ENCODE measurements at regions not wholly inside any gene's neighbourhood (a gene's known extent, or its start where the extent isn't known, plus 50 kb on each side); places are given as distances from the start of the nearest gene placed in this dataset.
A peak's percentile ranks its signal among the peaks of the same experiment; 100 is the strongest.

- no peak for DNase-seq (ENCODE audit: low spot score)
- no peak for TF ChIP-seq EZH2phosphoT487 (IDR thresholded peaks at IDR 0.05)
- TF ChIP-seq EZH2 (IDR thresholded peaks at IDR 0.05), result no peak
- no peak for TF ChIP-seq CTCF (IDR thresholded peaks at IDR 0.05)
- H3K27me3 Mint-ChIP-seq (ENCODE audit: insufficient read depth, low read depth), result peaks cover 2% of the 10 kb centered on the region
- H3K36me3 Mint-ChIP-seq, result no peaks in the 10 kb centered on the region
- no peak overlapping the region for H3K9ac ChIP-seq
- no peaks in the 10 kb centered on the region for H3K9me3 ChIP-seq (ENCODE audit: low read depth)
- peaks cover 4% of the 10 kb centered on the region for H3K9me3 Mint-ChIP-seq
- no peaks in the 10 kb centered on the region for H3K36me3 ChIP-seq
- H3K27ac ChIP-seq, result no peak overlapping the region
- H3F3A ChIP-seq (ENCODE audit: low read depth), result no peaks in the 10 kb centered on the region
- no peak overlapping the region for H2AFZ ChIP-seq (replicated peaks)
- no peak overlapping the region for H3K4me3 Mint-ChIP-seq
- no peaks in the 10 kb centered on the region for H4K20me1 ChIP-seq (ENCODE audit: low read depth)
- H3K4me3 ChIP-seq, result no peak overlapping the region
- H3K27ac Mint-ChIP-seq, result no peak overlapping the region
- peaks cover under 1% of the 10 kb centered on the region for H3K4me1 ChIP-seq
- H3K79me2 ChIP-seq (ENCODE audit: low read depth), result no peaks in the 10 kb centered on the region
- H3K4me2 ChIP-seq, result no peak overlapping the region
- peaks cover 3% of the 10 kb centered on the region for H3K4me1 Mint-ChIP-seq
- H3K27me3 ChIP-seq, result no peaks in the 10 kb centered on the region
Observed at GRCh38 chr2:5459041-5459440, 233.1 kb upstream of the SOX11 start.

GRCh38 chr2:5464657-5465056 lies 227.5 kb upstream of the SOX11 start:
- Histone ChIP-seq H3K36me3 (no peaks in the 10 kb centered on the region), H3K27me3 (no peaks in the 10 kb centered on the region), H4K20me1 (ENCODE audit: low read depth) (no peaks in the 10 kb centered on the region), H3K4me2 (no peak overlapping the region), H2AFZ (replicated peaks) (no peak overlapping the region), H3K9ac (no peak overlapping the region), H3F3A (ENCODE audit: low read depth) (no peaks in the 10 kb centered on the region), H3K9me3 (ENCODE audit: low read depth) (no peaks in the 10 kb centered on the region), H3K79me2 (ENCODE audit: low read depth) (no peaks in the 10 kb centered on the region), H3K4me3 (no peak overlapping the region), H3K4me1 (no peaks in the 10 kb centered on the region), H3K27ac (no peak overlapping the region)
- TF ChIP-seq CTCF (IDR thresholded peaks at IDR 0.05) (no peak), EZH2 (IDR thresholded peaks at IDR 0.05) (no peak), EZH2phosphoT487 (IDR thresholded peaks at IDR 0.05) (no peak)
- Mint-ChIP-seq H3K27me3 (ENCODE audit: insufficient read depth, low read depth) (peaks cover 3% of the 10 kb centered on the region), H3K4me3 (no peak overlapping the region), H3K4me1 (peaks cover 13% of the 10 kb centered on the region), H3K9me3 (no peaks in the 10 kb centered on the region), H3K27ac (no peak overlapping the region), H3K36me3 (no peaks in the 10 kb centered on the region)
- DNase-seq (ENCODE audit: low spot score), result no peak

DNA sequence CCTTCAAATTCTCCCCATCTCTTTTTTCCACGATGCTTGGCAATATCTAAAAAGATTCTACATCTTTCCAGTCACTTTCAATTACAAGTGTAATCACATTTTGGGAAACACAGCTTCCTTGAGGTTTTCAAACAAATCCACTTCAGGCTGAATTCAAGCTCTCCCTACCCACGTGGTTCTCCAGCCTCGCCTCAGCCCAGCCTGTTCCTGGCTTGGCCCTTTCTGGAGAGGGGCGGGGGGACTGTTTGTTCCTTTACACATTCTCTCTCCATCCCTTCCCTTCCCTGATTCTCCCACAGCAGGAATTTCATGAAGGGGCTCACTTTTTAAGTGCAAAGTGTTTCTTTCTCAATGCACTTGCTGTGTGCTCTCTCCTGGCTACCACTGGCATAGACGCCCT lies 226.3 kb upstream of the SOX11 start:
- Histone ChIP-seq H3K27me3 (no peaks in the 10 kb centered on the region), H3K36me3 (no peaks in the 10 kb centered on the region), H3K27ac (no peak overlapping the region), H3F3A (ENCODE audit: low read depth) (no peaks in the 10 kb centered on the region), H2AFZ (replicated peaks) (peak overlapping the region; percentile 50), H3K9me3 (ENCODE audit: low read depth) (no peaks in the 10 kb centered on the region), H3K79me2 (ENCODE audit: low read depth) (no peaks in the 10 kb centered on the region), H3K4me3 (no peak overlapping the region), H3K4me1 (no peaks in the 10 kb centered on the region), H4K20me1 (ENCODE audit: low read depth) (no peaks in the 10 kb centered on the region), H3K4me2 (no peak overlapping the region), H3K9ac (no peak overlapping the region)
- Mint-ChIP-seq H3K27ac (no peak overlapping the region), H3K36me3 (no peaks in the 10 kb centered on the region), H3K4me1 (peaks cover 13% of the 10 kb centered on the region), H3K9me3 (no peaks in the 10 kb centered on the region), H3K27me3 (ENCODE audit: insufficient read depth, low read depth) (peaks cover 3% of the 10 kb centered on the region), H3K4me3 (no peak overlapping the region)
- no peak for DNase-seq (ENCODE audit: low spot score)
- TF ChIP-seq CTCF (IDR thresholded peaks at IDR 0.05) (no peak), EZH2 (IDR thresholded peaks at IDR 0.05) (no peak), EZH2phosphoT487 (IDR thresholded peaks at IDR 0.05) (no peak)

Measured in neural progenitor cell (in vitro differentiated cells).